PC-9 (cell line): ENCODE measurements at regions not wholly inside any gene's neighbourhood (a gene's known extent, or its start where the extent isn't known, plus 50 kb on each side); places are given as distances from the start of the nearest gene placed in this dataset.

Experiments
- CTCF ChIP-seq: fragments of 200-600 bp; sonication (generic); conservative IDR thresholded peaks from 2 replicates; pipeline ENCODE4 v1.6.1; 2017; ENCODE audit warnings: mixed run types, antibody characterized with exemption, mild to moderate bottlenecking, moderate library complexity
- EZH2 ChIP-seq: fragments of 200-600 bp; sonication (generic); IDR thresholded peaks from 2 replicates; pipeline ENCODE4 v1.8.0; 2017; ENCODE audit warnings: antibody characterized with exemption, low read depth

GRCh38 chr3:68648494-68648893, 283.9 kb downstream of the TAFA4 start:
- TF ChIP-seq CTCF (no peak), EZH2 (no peak)
